Transverse colon (tissue), 4 donors: ENCODE measurements at regions not wholly inside any gene's neighbourhood (a gene's known extent, or its start where the extent isn't known, plus 50 kb on each side); places are given as distances from the start of the nearest gene placed in this dataset.

ENCODE experiments used
- DNase-seq: peaks from one replicate; pipeline ENCODE4 v3.0.0-alpha.2; 2019
- H3K27ac ChIP-seq, 4 donors: fragments of 200-600 bp; sonication (generic); 2 replicates each; pipeline ENCODE4 v1.5.1; 2016 to 2018; ENCODE audit warnings: inconsistent platforms in 4 of 4
- H3K27me3 ChIP-seq: fragments of 200-600 bp; sonication (generic); 2 replicates; pipeline ENCODE4 v1.5.1; 2017; ENCODE audit warnings: inconsistent platforms
- H3K36me3 ChIP-seq, 4 donors: fragments of 200-600 bp; sonication (generic); 2 replicates each; pipeline ENCODE4 v1.5.1; 2017 to 2019; ENCODE audit warnings: inconsistent platforms in 4 of 4
- H3K4me1 ChIP-seq, 4 donors: fragments of 200-600 bp; sonication (generic); 2 replicates each; pipeline ENCODE4 v1.5.1; 2017 to 2020; ENCODE audit warnings: inconsistent platforms in 4 of 4
- H3K4me3 ChIP-seq, 4 donors: fragments of 200-600 bp; sonication (generic); 1 replicate in 1 of 4; 2 replicates in 3 of 4; pipeline versions ENCODE4 v1.5.1 to v1.6.1; 2017 to 2019; ENCODE audit warnings: inconsistent platforms in 4 of 4
- H3K9me3 ChIP-seq, 2 donors: fragments of 200-600 bp; sonication (generic); 2 replicates each; pipeline ENCODE4 v1.5.1; 2017 to 2019; ENCODE audit warnings: inconsistent platforms in 2 of 2
- CTCF ChIP-seq, 5 experiments: fragments of 200-600 bp in 3 of 5; fragments of 450-650 bp in 2 of 5; sonication (generic) in 3 of 5; IDR thresholded peaks; 1 replicate in 2 of 5; 2 replicates in 3 of 5; pipeline ENCODE4 v1.5.1; 2016 to 2017; ENCODE audit warnings: antibody characterized with exemption in 5 of 5, inconsistent platforms in 3 of 5, mild to moderate bottlenecking in 2 of 5, moderate library complexity in 1 of 5
- EP300 ChIP-seq: sonication (generic); formaldehyde crosslinking; IDR thresholded peaks from one replicate; pipeline ENCODE4 v1.6.1; 2017; ENCODE audit warnings: antibody characterized with exemption, low read depth
- POLR2A ChIP-seq: fragments of 450-650 bp; IDR thresholded peaks from one replicate; pipeline ENCODE4 v1.6.1; 2016; ENCODE audit warnings: antibody characterized with exemption, mild to moderate bottlenecking, moderate library complexity
- POLR2AphosphoS5 ChIP-seq, 3 donors: sonication (generic); formaldehyde crosslinking; IDR thresholded peaks; one replicate each; pipeline ENCODE4 v1.6.1; 2016; ENCODE audit warnings: antibody characterized with exemption in 3 of 3
- WGBS, 2 donors: methylation state at CpG; one replicate each; pipeline ENCODE4 v1.1.5; 2018; ENCODE audit warnings: low coverage in 1 of 2; 5-methylcytosine and 5-hydroxymethylcytosine counted together
- in situ Hi-C, 4 donors: fragments of 200-750 bp; cut with MboI; loops; one replicate each; pipeline versions ENCODE4 v1.15.0 to v1.15.1; 2017; ENCODE audit warnings: low sequenced_read_pairs in 3 of 4, low pct_ligation_motif_present in 1 of 4, low pct_unique_long_range_greater_than_20kb in 1 of 4
- intact Hi-C: fragments of 100-400 bp; cut with DNase I; formaldehyde crosslinking; loops from one replicate; pipeline ENCODE4 v1.15.1; 2023; ENCODE audit warnings: low total_unique reads

- no peaks in the 10 kb centered on the region for H3K9me3 ChIP-seq
- WGBS, 2 donors: 5 to 6% methylated on average over 9 to 66 of the region's 66 CpGs
- H3K27ac ChIP-seq: no peak overlapping the region
- no peak for TF ChIP-seq EP300
- TF ChIP-seq POLR2AphosphoS5 (IDR thresholded peaks at IDR 0.05): no peak
- TF ChIP-seq CTCF (IDR thresholded peaks at IDR 0.05): no peak
- TF ChIP-seq POLR2A: no peak
- no peak for DNase-seq
- no peaks in the 10 kb centered on the region for H3K36me3 ChIP-seq
- H3K4me1 ChIP-seq: peaks cover 0 to 8% (median 0%) of the 10 kb centered on the region in 4 donors
- intact Hi-C loops: no loop called here
- H3K27me3 ChIP-seq: peaks cover 54% of the 10 kb centered on the region
- in situ Hi-C loops: no loop called here
- peak overlapping the region in 1 of 4 donors; percentile 16 for H3K4me3 ChIP-seq
Measured at GRCh38 chr1:38578271-38578951, 281.2 kb downstream of the RRAGC start.

GRCh38 chr1:38577937-38578270 is 281.7 kb downstream of the RRAGC start:
- Histone ChIP-seq H3K27ac (no peak overlapping the region), H3K27me3 (peaks cover 54% of the 10 kb centered on the region), H3K4me1 (peaks cover 0 to 8% (median 0%) of the 10 kb centered on the region in 4 donors), H3K9me3 (no peaks in the 10 kb centered on the region), H3K36me3 (no peaks in the 10 kb centered on the region), H3K4me3 (no peak overlapping the region)
- WGBS, 2 donors: 26 to 30% methylated on average over 4 to 5 of the region's 5 CpGs
- intact Hi-C loops: no loop called here
- in situ Hi-C loops: no loop called here
- DNase-seq: no peak
- TF ChIP-seq CTCF (IDR thresholded peaks at IDR 0.05): no peak
- no peak for TF ChIP-seq POLR2A
- no peak for TF ChIP-seq EP300
- TF ChIP-seq POLR2AphosphoS5 (IDR thresholded peaks at IDR 0.05): no peak

GRCh38 chr1:38577385-38577784 is 282.2 kb downstream of the RRAGC start:
- WGBS, 2 donors: 63% methylated on average over 4 of the region's 4 CpGs; no CpG with 5 or more reads in 1 of the 2 donors
- no peak for DNase-seq
- H3K4me3 ChIP-seq: no peak overlapping the region
- intact Hi-C loops (no loop called here), in situ Hi-C loops (no loop called here)
- no peak overlapping the region for H3K27ac ChIP-seq
- TF ChIP-seq EP300 (no peak), POLR2AphosphoS5 (IDR thresholded peaks at IDR 0.05) (no peak), CTCF (IDR thresholded peaks at IDR 0.05) (no peak), POLR2A (no peak)
- H3K4me1 ChIP-seq: peaks cover 0 to 8% (median 0%) of the 10 kb centered on the region in 4 donors
- no peaks in the 10 kb centered on the region for H3K36me3 ChIP-seq
- H3K9me3 ChIP-seq: no peaks in the 10 kb centered on the region
- H3K27me3 ChIP-seq: peaks cover 52% of the 10 kb centered on the region

GRCh38 chr1:38576241-38576640 is 283.3 kb downstream of the RRAGC start:
- 79% methylated on average over 6 of the region's 6 CpGs; no CpG with 5 or more reads in 1 of the 2 donors for WGBS, 2 donors
- Histone ChIP-seq H3K27ac (no peak overlapping the region), H3K4me3 (no peak overlapping the region), H3K9me3 (no peaks in the 10 kb centered on the region), H3K36me3 (no peaks in the 10 kb centered on the region), H3K4me1 (peaks cover 0 to 8% (median 0%) of the 10 kb centered on the region in 4 donors), H3K27me3 (peaks cover 46% of the 10 kb centered on the region)
- in situ Hi-C loops: no loop called here
- intact Hi-C loops: no loop called here
- DNase-seq: no peak
- TF ChIP-seq POLR2AphosphoS5 (IDR thresholded peaks at IDR 0.05) (no peak), POLR2A (no peak), CTCF (IDR thresholded peaks at IDR 0.05) (no peak), EP300 (no peak)
